ENCODE measurements at regions not wholly inside any gene's neighbourhood (a gene's known extent, or its start where the extent isn't known, plus 50 kb on each side); places are given as distances from the start of the nearest gene placed in this dataset.

DNA sequence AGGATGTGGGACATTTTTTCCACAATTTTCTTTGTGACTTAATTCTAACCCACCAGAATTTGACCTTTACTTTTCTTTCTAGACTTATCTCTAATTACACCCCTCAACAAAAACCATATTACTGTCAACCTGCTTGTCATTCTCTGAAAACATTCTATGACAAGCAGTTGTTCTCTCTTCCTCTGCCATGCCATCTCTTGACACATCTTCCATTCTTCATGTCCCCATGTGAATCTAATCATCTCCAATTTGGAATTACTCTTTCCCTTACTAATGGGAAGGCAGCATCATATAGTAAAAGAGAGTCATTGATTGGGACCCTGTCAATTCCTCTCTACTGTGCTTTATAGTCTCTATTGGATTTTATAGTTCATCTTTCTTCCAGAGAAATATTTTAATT is 61.3 kb upstream of the P2RY1 start:
- TF ChIP-seq, protein P1, sequence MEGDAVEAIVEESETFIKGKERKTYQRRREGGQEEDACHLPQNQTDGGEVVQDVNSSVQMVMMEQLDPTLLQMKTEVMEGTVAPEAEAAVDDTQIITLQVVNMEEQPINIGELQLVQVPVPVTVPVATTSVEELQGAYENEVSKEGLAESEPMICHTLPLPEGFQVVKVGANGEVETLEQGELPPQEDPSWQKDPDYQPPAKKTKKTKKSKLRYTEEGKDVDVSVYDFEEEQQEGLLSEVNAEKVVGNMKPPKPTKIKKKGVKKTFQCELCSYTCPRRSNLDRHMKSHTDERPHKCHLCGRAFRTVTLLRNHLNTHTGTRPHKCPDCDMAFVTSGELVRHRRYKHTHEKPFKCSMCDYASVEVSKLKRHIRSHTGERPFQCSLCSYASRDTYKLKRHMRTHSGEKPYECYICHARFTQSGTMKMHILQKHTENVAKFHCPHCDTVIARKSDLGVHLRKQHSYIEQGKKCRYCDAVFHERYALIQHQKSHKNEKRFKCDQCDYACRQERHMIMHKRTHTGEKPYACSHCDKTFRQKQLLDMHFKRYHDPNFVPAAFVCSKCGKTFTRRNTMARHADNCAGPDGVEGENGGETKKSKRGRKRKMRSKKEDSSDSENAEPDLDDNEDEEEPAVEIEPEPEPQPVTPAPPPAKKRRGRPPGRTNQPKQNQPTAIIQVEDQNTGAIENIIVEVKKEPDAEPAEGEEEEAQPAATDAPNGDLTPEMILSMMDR (IDR thresholded peaks at IDR 0.05), result no peak
- TF ChIP-seq POLR2A (IDR thresholded peaks at IDR 0.05), result no peak

Measured in esophagus squamous epithelium (tissue), 4 donors.